AG04450 (cell line): ENCODE measurements at regions not wholly inside any gene's neighbourhood (a gene's known extent, or its start where the extent isn't known, plus 50 kb on each side); places are given as distances from the start of the nearest gene placed in this dataset.

Source experiments
- CTCF ChIA-PET: fragments of 300-600, 350-600 bp; formaldehyde crosslinking; extraction: SDS; loops from one replicate; lab custom pipeline; 2022; ENCODE audit warnings: antibody characterized with exemption, inconsistent platforms; lab: Charles Lee
- POLR2A ChIA-PET: fragments of 350-600 bp; formaldehyde crosslinking; extraction: SDS; loops from one replicate; lab custom pipeline; 2021; ENCODE audit warnings: antibody characterized with exemption, inconsistent platforms; lab: Yijun Ruan, JAX
- DNase-seq: peaks from one replicate; pipeline ENCODE4 v3.0.0-alpha.2; 2011; ENCODE audit warnings: low read depth, low spot score
- H3K27ac ChIP-seq: one replicate; pipeline ENCODE4 v1.5.1; 2012; ENCODE audit warnings: low read depth, low read length, control low read depth
- H3K27me3 ChIP-seq: one replicate; pipeline ENCODE4 v1.6.0; 2012; ENCODE audit warnings: low read length; ENCODE audit not compliant: control insufficient read depth, insufficient read depth
- H3K4me3 ChIP-seq: 2 replicates; pipeline ENCODE4 v1.5.1; 2011; ENCODE audit warnings: mild to moderate bottlenecking, low read depth, low read length, control low read depth
- H3K9me3 ChIP-seq: 2 replicates; pipeline ENCODE4 v1.5.1; 2012; ENCODE audit warnings: low read length; ENCODE audit not compliant: control insufficient read depth, insufficient read depth
- TF ChIP-seq, protein P1 (sequence below): IDR thresholded peaks from 2 replicates; pipeline ENCODE4 v1.5.1; 2011; ENCODE audit warnings: low read depth, low read length, control low read depth, inconsistent platforms

DNA sequence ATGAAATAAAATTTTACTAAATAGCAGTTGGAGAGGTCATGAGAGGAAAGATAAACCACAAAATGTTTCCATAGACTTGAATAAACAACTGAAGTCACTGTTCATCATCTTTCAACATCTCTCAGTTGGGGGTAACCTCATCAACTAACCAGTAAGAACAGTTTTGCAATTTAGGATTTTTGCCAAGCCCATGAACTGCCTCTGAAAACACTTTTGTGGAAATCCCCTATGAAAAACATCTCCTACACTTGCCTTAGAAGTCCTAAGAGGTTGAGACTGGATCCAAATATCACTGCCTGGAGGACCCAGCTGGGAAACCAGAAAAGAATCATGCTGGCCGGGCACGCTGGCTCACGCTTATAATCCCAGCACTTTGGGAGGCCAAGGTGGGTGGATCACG is 273.1 kb downstream of the C12orf50 start:
- H3K4me3 ChIP-seq: no peak overlapping the region
- TF ChIP-seq, protein P1, sequence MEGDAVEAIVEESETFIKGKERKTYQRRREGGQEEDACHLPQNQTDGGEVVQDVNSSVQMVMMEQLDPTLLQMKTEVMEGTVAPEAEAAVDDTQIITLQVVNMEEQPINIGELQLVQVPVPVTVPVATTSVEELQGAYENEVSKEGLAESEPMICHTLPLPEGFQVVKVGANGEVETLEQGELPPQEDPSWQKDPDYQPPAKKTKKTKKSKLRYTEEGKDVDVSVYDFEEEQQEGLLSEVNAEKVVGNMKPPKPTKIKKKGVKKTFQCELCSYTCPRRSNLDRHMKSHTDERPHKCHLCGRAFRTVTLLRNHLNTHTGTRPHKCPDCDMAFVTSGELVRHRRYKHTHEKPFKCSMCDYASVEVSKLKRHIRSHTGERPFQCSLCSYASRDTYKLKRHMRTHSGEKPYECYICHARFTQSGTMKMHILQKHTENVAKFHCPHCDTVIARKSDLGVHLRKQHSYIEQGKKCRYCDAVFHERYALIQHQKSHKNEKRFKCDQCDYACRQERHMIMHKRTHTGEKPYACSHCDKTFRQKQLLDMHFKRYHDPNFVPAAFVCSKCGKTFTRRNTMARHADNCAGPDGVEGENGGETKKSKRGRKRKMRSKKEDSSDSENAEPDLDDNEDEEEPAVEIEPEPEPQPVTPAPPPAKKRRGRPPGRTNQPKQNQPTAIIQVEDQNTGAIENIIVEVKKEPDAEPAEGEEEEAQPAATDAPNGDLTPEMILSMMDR: no peak
- peak overlapping the region; percentile 66 for H3K27ac ChIP-seq
- ChIA-PET CTCF (no interaction called here), POLR2A (interaction anchor here (0.7 to 0.8 kb wide), 2 partner anchors 57 to 981 kb away, joined by 3 to 5 read pairs; no protein-coding TSS in a partner anchor)
- peak; percentile 97 for DNase-seq
- no peaks in the 10 kb centered on the region for H3K27me3 ChIP-seq
- no peaks in the 10 kb centered on the region; the same call in 1 of the 2 replicates for H3K9me3 ChIP-seq

DNA sequence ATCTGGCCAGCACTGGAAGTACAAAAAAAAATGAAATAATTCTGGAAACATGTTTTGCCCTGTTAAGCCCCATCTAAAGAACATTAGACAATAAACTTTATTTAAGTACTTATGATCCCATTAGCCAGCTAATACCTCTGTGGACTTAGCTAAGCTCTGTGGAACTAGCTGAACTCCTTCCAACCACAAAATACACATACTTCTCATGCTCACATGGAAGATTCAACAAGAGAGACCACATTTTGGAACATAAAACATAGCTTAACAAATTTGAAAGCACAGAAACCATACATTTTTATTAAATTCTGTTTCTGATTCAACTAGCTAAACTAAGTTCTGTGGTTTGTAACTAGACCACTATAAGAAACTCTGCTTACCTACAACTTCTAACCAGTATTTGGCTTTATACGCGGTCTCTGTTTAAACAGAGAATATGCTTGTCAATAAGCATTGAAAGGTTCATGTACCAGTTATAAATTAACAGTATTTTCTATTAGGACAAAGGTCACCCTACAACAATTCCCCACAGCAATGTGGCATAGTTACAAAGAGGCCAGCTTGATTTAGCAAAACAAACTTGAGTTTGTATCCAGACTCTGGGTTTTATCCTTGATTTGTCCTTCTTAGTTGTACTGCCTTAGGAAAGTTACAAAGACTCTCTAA is 300.1 kb downstream of the C12orf50 start:
- POLR2A ChIA-PET: no interaction called here
- Histone ChIP-seq H3K4me3 (no peak overlapping the region), H3K9me3 (no peaks in the 10 kb centered on the region), H3K27me3 (no peaks in the 10 kb centered on the region), H3K27ac (no peak overlapping the region)
- TF ChIP-seq, protein P1: no peak
- CTCF ChIA-PET: no interaction called here
- DNase-seq: peak; percentile 10

DNA sequence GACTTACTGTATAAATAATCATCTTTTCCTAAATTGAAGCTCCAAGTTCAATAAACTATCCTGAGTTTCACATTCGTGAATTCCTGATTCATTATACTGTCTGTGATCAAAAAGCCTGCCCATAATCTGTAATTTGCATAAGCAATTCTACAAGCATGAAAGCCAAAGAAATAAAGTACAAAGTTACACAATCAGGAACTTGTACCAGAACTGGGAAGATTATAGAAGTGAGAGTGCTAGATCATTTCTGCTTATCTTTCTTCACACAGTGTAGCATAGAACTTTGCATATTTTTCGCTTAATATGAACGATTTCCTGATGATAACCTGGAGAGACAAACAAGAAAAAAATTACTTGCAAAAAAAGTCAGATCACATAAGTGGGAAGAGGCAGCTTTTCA is 308.2 kb downstream of the C12orf50 start:
- ChIA-PET POLR2A (no interaction called here), CTCF (interaction anchor here (0.6 kb wide), 1 partner anchor 221 kb away, joined by 4 read pairs; no protein-coding TSS in a partner anchor)
- Histone ChIP-seq H3K4me3 (no peak overlapping the region), H3K27me3 (no peaks in the 10 kb centered on the region), H3K27ac (no peak overlapping the region), H3K9me3 (no peaks in the 10 kb centered on the region)
- DNase-seq: no peak
- TF ChIP-seq, protein P1: no peak

DNA sequence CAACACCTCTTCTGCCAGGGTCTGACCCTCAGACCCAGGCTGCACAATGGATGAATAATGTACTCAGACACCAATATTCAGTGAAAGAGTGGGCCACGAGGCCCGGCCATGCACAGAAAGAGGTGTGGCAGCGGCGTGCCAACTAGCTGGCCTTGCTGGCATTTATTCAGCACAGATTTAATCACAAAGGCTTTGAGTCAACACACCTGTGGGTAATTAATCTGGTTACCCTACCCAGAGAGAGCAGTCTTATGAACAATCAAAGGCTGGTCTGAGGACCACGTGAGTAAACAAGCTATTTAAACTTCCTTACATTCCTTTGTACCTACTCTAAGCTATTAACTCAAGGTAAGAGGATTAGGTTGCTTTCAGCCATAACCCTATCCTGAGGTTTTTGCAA is 324.8 kb downstream of the C12orf50 start:
- Histone ChIP-seq H3K4me3 (no peak overlapping the region), H3K27ac (no peak overlapping the region), H3K27me3 (no peaks in the 10 kb centered on the region), H3K9me3 (peaks cover 2% of the 10 kb centered on the region; the same call in 1 of the 2 replicates)
- TF ChIP-seq, protein P1: no peak
- ChIA-PET POLR2A (no interaction called here), CTCF (no interaction called here)
- no peak for DNase-seq

DNA sequence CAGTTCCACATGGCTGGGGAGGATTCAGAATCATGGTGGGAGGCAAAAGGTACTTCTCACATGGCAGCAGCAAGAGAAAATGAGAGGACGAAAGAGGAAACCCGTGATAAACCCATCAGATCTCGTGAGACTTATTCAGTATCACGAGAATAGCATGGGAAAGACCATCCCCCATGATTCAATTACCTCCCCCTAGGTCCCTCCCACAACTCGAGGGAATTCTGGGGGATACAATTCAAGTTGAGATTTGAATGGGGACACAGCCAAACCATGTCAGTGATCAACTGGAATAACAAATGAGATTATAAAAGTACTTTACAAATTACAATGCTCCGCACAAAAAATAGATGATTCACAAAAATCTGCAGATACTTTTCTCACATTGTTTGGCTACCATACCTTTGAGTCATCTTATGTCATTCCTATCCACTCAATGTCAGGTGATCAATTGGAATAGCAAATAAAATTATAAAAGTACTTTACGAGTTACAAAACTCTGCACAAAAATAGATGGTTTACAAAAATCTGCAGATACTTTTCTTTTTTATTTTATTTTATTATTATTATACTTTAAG is 338.9 kb downstream of the C12orf50 start:
- no peak overlapping the region for H3K4me3 ChIP-seq
- H3K9me3 ChIP-seq: no peaks in the 10 kb centered on the region
- no peak overlapping the region for H3K27ac ChIP-seq
- H3K27me3 ChIP-seq: no peaks in the 10 kb centered on the region
- TF ChIP-seq, protein P1: no peak
- no peak for DNase-seq
- CTCF ChIA-PET: no interaction called here
- POLR2A ChIA-PET: no interaction called here
